Karpas-422 (cell line): ENCODE measurements at regions not wholly inside any gene's neighbourhood (a gene's known extent, or its start where the extent isn't known, plus 50 kb on each side); places are given as distances from the start of the nearest gene placed in this dataset.
"Not testable (repeated sequence)": the region's sequence is repeated elsewhere in the genome, so short reads cannot be mapped to it uniquely, and the experiment has no call there.

ENCODE experiments used
- DNase-seq: peaks from one replicate; pipeline ENCODE4 v3.0.0-alpha.2; 2015
- H2AFZ ChIP-seq: fragments of 200-600 bp; sonication (generic); 2 replicates; pipeline ENCODE4 v1.6.1; 2014; ENCODE audit warnings: antibody characterized with exemption, low read length, mixed read lengths
- H3K27ac ChIP-seq: fragments of 200-600 bp; sonication (generic); 2 replicates; pipeline ENCODE4 v1.5.1; 2014; ENCODE audit warnings: mild to moderate bottlenecking, low read length, moderate library complexity
- H3K27me3 ChIP-seq: fragments of 200-600 bp; sonication (generic); 2 replicates; pipeline ENCODE4 v1.6.1; 2014; ENCODE audit warnings: low read length, mixed read lengths
- H3K36me3 ChIP-seq: fragments of 200-600 bp; sonication (generic); 2 replicates; pipeline ENCODE4 v1.6.1; 2014; ENCODE audit warnings: low read length, mixed read lengths; ENCODE audit not compliant: insufficient read depth
- H3K4me1 ChIP-seq: fragments of 200-600 bp; sonication (generic); 2 replicates; pipeline ENCODE4 v1.6.1; 2014; ENCODE audit warnings: mild to moderate bottlenecking, low read length, mixed read lengths
- H3K4me2 ChIP-seq: fragments of 200-600 bp; sonication (generic); 2 replicates; pipeline ENCODE4 v1.6.1; 2014; ENCODE audit warnings: low read length, low read depth, mild to moderate bottlenecking; ENCODE audit not compliant: poor library complexity, severe bottlenecking
- H3K4me3 ChIP-seq: fragments of 200-600 bp; sonication (generic); 2 replicates; pipeline ENCODE4 v1.5.1; 2014; ENCODE audit warnings: mild to moderate bottlenecking, antibody characterized with exemption, low read length, mixed read lengths
- H3K79me2 ChIP-seq: fragments of 200-600 bp; sonication (generic); 2 replicates; pipeline ENCODE4 v1.6.1; 2014; ENCODE audit warnings: mild to moderate bottlenecking, low read length, mixed read lengths
- H3K9ac ChIP-seq: fragments of 200-600 bp; sonication (generic); 2 replicates; pipeline ENCODE4 v1.6.0; 2014; ENCODE audit warnings: low read length
- H3K9me2 ChIP-seq: fragments of 200-600 bp; sonication (generic), shearing (Covaris generic); replicated peaks from 2 replicates; pipeline ENCODE4 v1.6.0; 2014; ENCODE audit warnings: mild to moderate bottlenecking, low read length, moderate library complexity; ENCODE audit not compliant: insufficient read depth
- H3K9me3 ChIP-seq: fragments of 300-700, 200-600 bp; sonication (generic); 2 replicates; pipeline ENCODE4 v1.6.1; 2014; ENCODE audit warnings: low read length, mixed read lengths
- H4K20me1 ChIP-seq: fragments of 200-600 bp; sonication (generic); 2 replicates; pipeline ENCODE4 v1.6.1; 2014; ENCODE audit warnings: mild to moderate bottlenecking, antibody characterized with exemption, low read length, low read depth; ENCODE audit not compliant: insufficient read depth

- DNase-seq: no peak
- Histone ChIP-seq H3K27me3 (no peaks in the 10 kb centered on the region), H3K9me2 (no peaks in the 10 kb centered on the region), H3K27ac (no peak overlapping the region), H2AFZ (no peak overlapping the region), H3K4me3 (no peak overlapping the region), H3K9ac (no peak overlapping the region), H3K4me2 (no peak overlapping the region), H4K20me1 (no peaks in the 10 kb centered on the region), H3K79me2 (no peaks in the 10 kb centered on the region), H3K9me3 (peaks cover 21% of the 10 kb centered on the region), H3K36me3 (no peaks in the 10 kb centered on the region), H3K4me1 (no peaks in the 10 kb centered on the region)
Observed at GRCh38 chrX:98924511-98924910, 1485.6 kb downstream of the PCDH19 start.

GRCh38 chrX:98897191-98897590 lies 1512.9 kb downstream of the PCDH19 start:
- Histone ChIP-seq H3K9me2 (no peaks in the 10 kb centered on the region), H3K4me1 (no peaks in the 10 kb centered on the region), H3K27ac (no peak overlapping the region), H3K36me3 (no peaks in the 10 kb centered on the region), H3K4me2 (no peak overlapping the region), H2AFZ (no peak overlapping the region), H3K9ac (no peak overlapping the region), H3K27me3 (no peaks in the 10 kb centered on the region), H3K4me3 (no peak overlapping the region), H3K9me3 (peaks cover 3% of the 10 kb centered on the region; the same call in 1 of the 2 replicates), H3K79me2 (no peaks in the 10 kb centered on the region), H4K20me1 (no peaks in the 10 kb centered on the region)
- no peak for DNase-seq

- H3K9me3 ChIP-seq, H3K9ac ChIP-seq, H3K9me2 ChIP-seq, H4K20me1 ChIP-seq, H3K4me1 ChIP-seq, H3K4me3 ChIP-seq, H3K4me2 ChIP-seq, H2AFZ ChIP-seq, H3K79me2 ChIP-seq, H3K27ac ChIP-seq, H3K36me3 ChIP-seq, H3K27me3 ChIP-seq: not testable (repeated sequence)
- peak; percentile 65 for DNase-seq
Observed at GRCh38 chrX:98850639-98851038, 1559.4 kb downstream of the PCDH19 start.
